Uterus (tissue), 3 donors: ENCODE measurements at regions not wholly inside any gene's neighbourhood (a gene's known extent, or its start where the extent isn't known, plus 50 kb on each side); places are given as distances from the start of the nearest gene placed in this dataset.

ENCODE experiments used
- DNase-seq, 2 donors: peaks; one replicate each; pipeline ENCODE4 v3.0.0-alpha.2; 2019 to 2020
- H3K27ac ChIP-seq, 2 donors: fragments of 200-600 bp; sonication (generic); 1 replicate in 1 of 2; 2 replicates in 1 of 2; pipeline ENCODE4 v1.5.1; 2016 to 2018
- H3K27me3 ChIP-seq, 2 donors: fragments of 200-600 bp; sonication (generic); one replicate each; pipeline ENCODE4 v1.5.1; 2018 to 2019; ENCODE audit warnings: control low read depth in 1 of 2
- H3K36me3 ChIP-seq, 2 donors: fragments of 200-600 bp; sonication (generic); one replicate each; pipeline ENCODE4 v1.5.1; 2019; ENCODE audit warnings: control low read depth in 1 of 2
- H3K4me1 ChIP-seq, 2 donors: fragments of 200-600 bp; sonication (generic); one replicate each; pipeline ENCODE4 v1.5.1; 2018 to 2019; ENCODE audit warnings: control low read depth in 1 of 2
- H3K4me3 ChIP-seq, 2 donors: fragments of 200-600 bp; sonication (generic); 1 replicate in 1 of 2; 2 replicates in 1 of 2; pipeline ENCODE4 v1.5.1; 2018 to 2019; ENCODE audit warnings: mild to moderate bottlenecking in 1 of 2
- H3K9me3 ChIP-seq, 2 donors: fragments of 200-600 bp; sonication (generic); one replicate each; pipeline ENCODE4 v1.5.1; 2019; ENCODE audit warnings: control low read depth in 1 of 2
- POLR2A ChIP-seq, 2 donors: fragments of 450-650 bp; IDR thresholded peaks; one replicate each; pipeline ENCODE4 v1.6.1; 2016; ENCODE audit warnings: antibody characterized with exemption in 2 of 2, mild to moderate bottlenecking in 1 of 2, moderate library complexity in 1 of 2
- intact Hi-C: fragments of 100-400 bp; cut with DNase I; formaldehyde crosslinking; loops from one replicate; pipeline ENCODE4 v1.15.1; 2023; ENCODE audit warnings: low total_unique reads
- TF ChIP-seq, protein P1 (sequence below), 4 experiments: fragments of 200-600 bp in 2 of 4; fragments of 450-650 bp in 2 of 4; sonication (generic) in 2 of 4; IDR thresholded peaks; one replicate each; pipeline ENCODE4 v1.5.1; 2016 to 2019; ENCODE audit warnings: antibody characterized with exemption in 4 of 4, mild to moderate bottlenecking in 2 of 4, moderate library complexity in 1 of 4
- donor health status: DM: yes; HTN: yes; CAD: no.

DNA sequence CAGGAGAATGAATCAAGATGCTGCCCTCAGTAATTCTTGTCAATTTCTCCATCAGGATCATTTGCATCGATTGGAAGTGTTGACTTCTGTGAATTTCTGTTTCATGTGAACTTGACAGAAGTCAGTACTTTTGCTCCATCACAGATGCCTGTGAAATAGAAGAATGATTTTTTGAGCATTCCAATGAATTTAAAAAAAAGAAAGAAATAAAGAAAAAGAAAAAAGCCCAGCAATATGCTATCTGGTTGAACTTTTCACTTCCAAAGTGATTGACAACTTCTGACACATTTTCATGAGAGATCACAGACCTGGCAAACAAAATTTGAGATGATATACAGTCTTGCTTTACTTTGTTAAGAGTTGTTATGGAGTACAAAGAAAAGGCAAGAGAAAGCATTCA, 175.3 kb downstream of the RWDD3 start:
- Histone ChIP-seq H3K4me3 (no peak overlapping the region), H3K27me3 (no peaks in the 10 kb centered on the region), H3K4me1 (no peaks in the 10 kb centered on the region), H3K9me3 (no peaks in the 10 kb centered on the region), H3K36me3 (no peaks in the 10 kb centered on the region), H3K27ac (no peak overlapping the region)
- no peak for TF ChIP-seq POLR2A (IDR thresholded peaks at IDR 0.05)
- TF ChIP-seq, protein P1, sequence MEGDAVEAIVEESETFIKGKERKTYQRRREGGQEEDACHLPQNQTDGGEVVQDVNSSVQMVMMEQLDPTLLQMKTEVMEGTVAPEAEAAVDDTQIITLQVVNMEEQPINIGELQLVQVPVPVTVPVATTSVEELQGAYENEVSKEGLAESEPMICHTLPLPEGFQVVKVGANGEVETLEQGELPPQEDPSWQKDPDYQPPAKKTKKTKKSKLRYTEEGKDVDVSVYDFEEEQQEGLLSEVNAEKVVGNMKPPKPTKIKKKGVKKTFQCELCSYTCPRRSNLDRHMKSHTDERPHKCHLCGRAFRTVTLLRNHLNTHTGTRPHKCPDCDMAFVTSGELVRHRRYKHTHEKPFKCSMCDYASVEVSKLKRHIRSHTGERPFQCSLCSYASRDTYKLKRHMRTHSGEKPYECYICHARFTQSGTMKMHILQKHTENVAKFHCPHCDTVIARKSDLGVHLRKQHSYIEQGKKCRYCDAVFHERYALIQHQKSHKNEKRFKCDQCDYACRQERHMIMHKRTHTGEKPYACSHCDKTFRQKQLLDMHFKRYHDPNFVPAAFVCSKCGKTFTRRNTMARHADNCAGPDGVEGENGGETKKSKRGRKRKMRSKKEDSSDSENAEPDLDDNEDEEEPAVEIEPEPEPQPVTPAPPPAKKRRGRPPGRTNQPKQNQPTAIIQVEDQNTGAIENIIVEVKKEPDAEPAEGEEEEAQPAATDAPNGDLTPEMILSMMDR (IDR thresholded peaks at IDR 0.05), result no peak
- DNase-seq, result no peak
- intact Hi-C loops, result no loop called here

DNA sequence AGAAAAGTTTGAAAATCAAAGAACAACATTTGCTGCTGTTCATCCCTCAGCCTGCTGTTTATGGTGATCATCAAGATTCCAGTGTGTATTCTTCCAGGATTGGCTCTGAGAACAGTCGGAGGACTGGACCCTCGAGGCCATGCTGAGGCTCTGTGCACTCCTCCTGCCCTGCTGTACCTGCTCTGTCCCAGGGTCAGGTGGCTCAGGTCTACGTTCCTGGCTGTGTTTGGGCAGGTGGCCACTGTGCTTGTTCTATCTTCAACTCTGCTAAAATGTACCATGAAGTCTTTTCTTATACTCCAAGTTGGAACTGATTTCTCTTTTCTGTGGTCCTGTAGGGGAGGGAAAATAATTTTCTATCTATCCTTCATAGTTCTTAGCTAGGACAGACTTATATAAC, 175.9 kb downstream of the RWDD3 start:
- Histone ChIP-seq H3K36me3 (no peaks in the 10 kb centered on the region), H3K27me3 (no peaks in the 10 kb centered on the region), H3K4me3 (no peak overlapping the region), H3K4me1 (no peaks in the 10 kb centered on the region), H3K9me3 (no peaks in the 10 kb centered on the region), H3K27ac (no peak overlapping the region)
- intact Hi-C loops, result no loop called here
- DNase-seq, result no peak
- no peak for TF ChIP-seq POLR2A (IDR thresholded peaks at IDR 0.05)
- TF ChIP-seq, protein P1 (IDR thresholded peaks at IDR 0.05), result no peak

DNA sequence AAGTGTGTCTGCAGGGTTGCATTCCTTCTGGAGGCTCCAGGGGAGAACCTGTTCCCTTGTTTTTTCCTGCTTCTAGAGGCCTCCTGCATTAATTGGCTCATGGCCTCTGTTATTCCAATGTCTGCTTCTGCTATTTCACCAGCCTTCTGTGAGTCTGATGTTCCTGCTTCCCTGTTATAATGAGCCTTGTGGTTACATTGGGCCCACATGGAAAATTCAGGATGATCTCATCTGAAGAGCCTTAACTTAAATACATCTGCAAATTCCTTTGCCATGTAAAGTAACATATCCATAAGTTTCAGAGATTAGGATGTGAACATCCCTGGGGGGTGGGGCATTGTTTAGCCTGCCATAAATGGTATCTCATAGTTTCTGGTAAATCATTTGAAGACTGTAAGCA, 181.1 kb downstream of the RWDD3 start:
- intact Hi-C loops, result no loop called here
- Histone ChIP-seq H3K27me3 (no peaks in the 10 kb centered on the region), H3K4me1 (no peaks in the 10 kb centered on the region), H3K36me3 (no peaks in the 10 kb centered on the region), H3K9me3 (no peaks in the 10 kb centered on the region), H3K27ac (no peak overlapping the region), H3K4me3 (no peak overlapping the region)
- DNase-seq, result no peak
- TF ChIP-seq, protein P1 (IDR thresholded peaks at IDR 0.05), result no peak
- TF ChIP-seq POLR2A (IDR thresholded peaks at IDR 0.05), result no peak

DNA sequence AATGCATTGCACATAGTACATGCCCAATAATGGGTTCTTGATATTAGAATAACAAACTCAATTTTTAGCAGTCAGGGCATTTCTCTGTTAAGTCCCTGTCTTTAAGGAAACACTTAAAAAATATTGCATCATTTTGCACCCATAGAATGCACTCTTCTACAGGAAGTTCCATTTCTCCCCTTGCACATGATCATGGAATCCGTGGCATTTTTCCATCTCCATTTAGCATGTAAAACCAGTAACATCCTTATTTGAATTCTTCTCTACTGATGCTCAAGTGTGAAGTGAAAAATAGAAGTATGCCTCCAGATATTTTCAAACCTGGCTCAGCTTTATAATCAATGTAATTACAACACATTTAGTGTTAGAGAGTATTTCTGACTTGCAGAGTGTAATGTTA, 192.8 kb downstream of the RWDD3 start:
- intact Hi-C loops, result no loop called here
- DNase-seq, result no peak
- H3K4me3 ChIP-seq, result no peak overlapping the region
- no peaks in the 10 kb centered on the region for H3K27me3 ChIP-seq
- no peaks in the 10 kb centered on the region for H3K36me3 ChIP-seq
- no peak overlapping the region for H3K27ac ChIP-seq
- H3K4me1 ChIP-seq, result no peaks in the 10 kb centered on the region
- TF ChIP-seq, protein P1 (IDR thresholded peaks at IDR 0.05), result no peak
- no peak for TF ChIP-seq POLR2A (IDR thresholded peaks at IDR 0.05)
- H3K9me3 ChIP-seq, result no peaks in the 10 kb centered on the region

DNA sequence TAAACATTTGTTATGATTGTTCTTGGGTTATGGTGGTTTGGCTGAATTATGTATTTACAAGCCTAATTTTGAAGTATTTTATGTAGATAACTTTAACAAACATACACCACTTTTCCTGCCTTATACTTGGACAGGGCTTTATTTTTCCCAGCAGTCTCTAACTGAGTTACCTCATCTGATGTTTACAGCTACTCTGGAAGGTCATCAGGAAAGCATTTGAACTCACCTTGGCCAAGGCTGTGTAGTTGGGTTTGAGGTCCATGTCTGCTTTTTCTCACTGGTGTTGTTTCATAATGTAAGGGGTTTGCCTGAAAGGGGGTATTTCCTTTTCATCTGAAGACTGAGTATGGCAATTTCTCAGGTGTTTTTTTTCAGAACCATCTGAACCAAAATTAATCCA, 193.5 kb downstream of the RWDD3 start:
- no peak for TF ChIP-seq POLR2A (IDR thresholded peaks at IDR 0.05)
- TF ChIP-seq, protein P1 (IDR thresholded peaks at IDR 0.05), result no peak

More for the DNA sequence above, 193.5 kb downstream of the RWDD3 start:
- Histone ChIP-seq H3K4me3 (no peak overlapping the region), H3K27ac (no peak overlapping the region), H3K4me1 (no peaks in the 10 kb centered on the region), H3K36me3 (no peaks in the 10 kb centered on the region), H3K27me3 (no peaks in the 10 kb centered on the region), H3K9me3 (no peaks in the 10 kb centered on the region)
- no peak for DNase-seq
- intact Hi-C loops, result no loop called here
